CD4-positive, CD25-positive, alpha-beta regulatory T cell (primary cell): ENCODE measurements at regions not wholly inside any gene's neighbourhood (a gene's known extent, or its start where the extent isn't known, plus 50 kb on each side); places are given as distances from the start of the nearest gene placed in this dataset.
"Not testable (repeated sequence)": the region's sequence is repeated elsewhere in the genome, so short reads cannot be mapped to it uniquely, and the experiment has no call there.

Experiments
- ATAC-seq, 2 donors: fragments of 150-1000 bp; cut with Tn5 transposase; one replicate each; pipeline ENCODE4 v1.10.0; 2021; ENCODE audit warnings: low read depth in 2 of 2, moderate number of reproducible peaks in 2 of 2, moderate library complexity in 1 of 2
- DNase-seq, 3 donors: peaks; one replicate each; pipeline versions ENCODE4 v3.0.0 to v3.0.0-alpha.2; 2012 to 2022; ENCODE audit warnings: mixed read lengths in 1 of 3
- H3K27ac ChIP-seq: one replicate; pipeline ENCODE4 v1.7.0; 2013; ENCODE audit warnings: mild to moderate bottlenecking, low read length; ENCODE audit not compliant: insufficient read depth, poor library complexity, severe bottlenecking
- H3K27me3 ChIP-seq: one replicate; pipeline ENCODE4 v1.7.0; 2013; ENCODE audit warnings: low read length; ENCODE audit not compliant: control insufficient read depth, insufficient read depth
- H3K36me3 ChIP-seq: one replicate; pipeline ENCODE4 v1.7.0; 2013; ENCODE audit warnings: mild to moderate bottlenecking, low read length, moderate library complexity; ENCODE audit not compliant: control insufficient read depth, insufficient read depth
- H3K4me1 ChIP-seq: 2 replicates; pipeline ENCODE4 v1.7.0; 2013; ENCODE audit warnings: mild to moderate bottlenecking, low read length; ENCODE audit not compliant: insufficient read depth, control insufficient read depth, poor library complexity, severe bottlenecking
- H3K4me3 ChIP-seq: one replicate; pipeline ENCODE4 v1.7.0; 2013; ENCODE audit warnings: low read depth, mild to moderate bottlenecking, low read length, moderate library complexity
- H3K9me3 ChIP-seq, 2 experiments: 1 replicate in 1 of 2; 2 replicates in 1 of 2; pipeline ENCODE4 v1.7.0; 2013; ENCODE audit warnings: low read length in 2 of 2, mild to moderate bottlenecking in 1 of 2, moderate library complexity in 1 of 2; ENCODE audit not compliant: control insufficient read depth in 2 of 2
- H3K27ac Mint-ChIP-seq, 3 donors: one replicate each; pipeline ENCODE4 v1.8.0; 2020 to 2022; ENCODE audit warnings: mild to moderate bottlenecking in 3 of 3, mixed read lengths in 3 of 3, moderate library complexity in 2 of 3
- H3K27me3 Mint-ChIP-seq: one replicate; pipeline ENCODE4 v1.8.0; 2022; ENCODE audit warnings: mild to moderate bottlenecking, mixed read lengths
- H3K36me3 Mint-ChIP-seq: one replicate; pipeline ENCODE4 v1.8.0; 2020; ENCODE audit warnings: mixed read lengths
- H3K4me1 Mint-ChIP-seq, 4 donors: one replicate each; pipeline ENCODE4 v1.8.0; 2020 to 2022; ENCODE audit warnings: mixed read lengths in 4 of 4, mild to moderate bottlenecking in 1 of 4
- H3K4me3 Mint-ChIP-seq, 4 donors: one replicate each; pipeline ENCODE4 v1.8.0; 2020 to 2022; ENCODE audit warnings: mild to moderate bottlenecking in 4 of 4, mixed read lengths in 4 of 4, moderate library complexity in 3 of 4
- H3K9me3 Mint-ChIP-seq, 7 donors: one replicate each; pipeline ENCODE4 v1.8.0; 2020 to 2022; ENCODE audit warnings: mixed read lengths in 7 of 7, mild to moderate bottlenecking in 3 of 7, moderate library complexity in 2 of 7

GRCh38 chr20:30405061-30405460 lies 852.4 kb upstream of the DEFB115 start:
- not testable (repeated sequence) for H3K27me3 Mint-ChIP-seq, H3K4me3 ChIP-seq, H3K27ac Mint-ChIP-seq, H3K27ac ChIP-seq, ATAC-seq, DNase-seq, H3K27me3 ChIP-seq, H3K9me3 ChIP-seq, H3K4me1 Mint-ChIP-seq, H3K4me1 ChIP-seq, H3K4me3 Mint-ChIP-seq
- Mint-ChIP-seq H3K9me3 (peaks cover 0 to 43% (median 9%) of the 10 kb centered on the region in 7 donors), H3K36me3 (peaks cover 24% of the 10 kb centered on the region)
- peaks cover 28% of the 10 kb centered on the region for H3K36me3 ChIP-seq

- not testable (repeated sequence) for H3K4me3 ChIP-seq, H3K4me1 ChIP-seq, DNase-seq, H3K4me3 Mint-ChIP-seq, H3K27me3 ChIP-seq, H3K27me3 Mint-ChIP-seq, H3K27ac ChIP-seq, H3K27ac Mint-ChIP-seq, ATAC-seq, H3K4me1 Mint-ChIP-seq
- Histone ChIP-seq H3K9me3 (peaks cover 5 to 10% of the 10 kb centered on the region in 2 experiments), H3K36me3 (peaks cover 23% of the 10 kb centered on the region)
- peaks cover 0 to 44% (median 10%) of the 10 kb centered on the region in 7 donors for H3K9me3 Mint-ChIP-seq
- H3K36me3 Mint-ChIP-seq: peaks cover 19% of the 10 kb centered on the region
These were observed 851.9 kb upstream of the DEFB115 start for GRCh38 chr20:30405585-30405984.

GRCh38 chr20:30406370-30406769 lies 851.1 kb upstream of the DEFB115 start:
- H3K9me3 Mint-ChIP-seq: peaks cover 0 to 44% (median 12%) of the 10 kb centered on the region in 7 donors
- not testable (repeated sequence) for H3K27ac Mint-ChIP-seq, H3K4me1 ChIP-seq, H3K27ac ChIP-seq, H3K27me3 Mint-ChIP-seq, H3K4me3 Mint-ChIP-seq, H3K4me1 Mint-ChIP-seq, H3K27me3 ChIP-seq, DNase-seq, H3K4me3 ChIP-seq, ATAC-seq
- peaks cover 18% of the 10 kb centered on the region for H3K36me3 ChIP-seq
- peaks cover 11% of the 10 kb centered on the region for H3K36me3 Mint-ChIP-seq
- H3K9me3 ChIP-seq: peaks cover 5 to 14% of the 10 kb centered on the region in 2 experiments

- Histone ChIP-seq H3K36me3 (no peaks in the 10 kb centered on the region), H3K4me3 (no peak overlapping the region), H3K27me3 (no peaks in the 10 kb centered on the region), H3K4me1 (no peaks in the 10 kb centered on the region), H3K27ac (no peak overlapping the region), H3K9me3 (peaks cover 0 to 11% of the 10 kb centered on the region in 2 experiments)
- H3K4me1 Mint-ChIP-seq: no peaks in the 10 kb centered on the region
- no peaks in the 10 kb centered on the region for H3K27me3 Mint-ChIP-seq
- ATAC-seq (no peak), DNase-seq (no peak)
- H3K9me3 Mint-ChIP-seq: peaks cover 5 to 35% (median 17%) of the 10 kb centered on the region in 7 donors
- no peak overlapping the region for H3K4me3 Mint-ChIP-seq
- H3K36me3 Mint-ChIP-seq: peaks cover 3% of the 10 kb centered on the region
- no peak overlapping the region for H3K27ac Mint-ChIP-seq
These were observed 844.5 kb upstream of the DEFB115 start for GRCh38 chr20:30412972-30413371.

- H3K36me3 ChIP-seq, H3K4me1 ChIP-seq, H3K27me3 Mint-ChIP-seq, ATAC-seq, H3K4me3 ChIP-seq, H3K27ac Mint-ChIP-seq, H3K4me1 Mint-ChIP-seq, DNase-seq, H3K27ac ChIP-seq, H3K9me3 Mint-ChIP-seq, H3K36me3 Mint-ChIP-seq, H3K4me3 Mint-ChIP-seq, H3K27me3 ChIP-seq, H3K9me3 ChIP-seq: not testable (repeated sequence)
These were observed 840.1 kb upstream of the DEFB115 start for GRCh38 chr20:30417387-30417786.

- not testable (repeated sequence) for H3K27ac ChIP-seq, ATAC-seq, H3K9me3 ChIP-seq, H3K4me3 Mint-ChIP-seq, H3K4me1 ChIP-seq, H3K4me1 Mint-ChIP-seq, H3K27me3 Mint-ChIP-seq, H3K27me3 ChIP-seq, H3K9me3 Mint-ChIP-seq, H3K36me3 Mint-ChIP-seq, H3K36me3 ChIP-seq, DNase-seq, H3K27ac Mint-ChIP-seq, H3K4me3 ChIP-seq
These were observed 839.1 kb upstream of the DEFB115 start for GRCh38 chr20:30418378-30418777.

- H3K36me3 Mint-ChIP-seq: peaks cover 3% of the 10 kb centered on the region
- Histone ChIP-seq H3K4me1 (no peaks in the 10 kb centered on the region), H3K27me3 (no peaks in the 10 kb centered on the region), H3K9me3 (peaks cover 0 to 4% of the 10 kb centered on the region in 2 experiments), H3K4me3 (no peak overlapping the region), H3K27ac (no peak overlapping the region), H3K36me3 (no peaks in the 10 kb centered on the region)
- no peak overlapping the region for H3K27ac Mint-ChIP-seq
- ATAC-seq: no peak
- no peak for DNase-seq
- peaks cover 4 to 10% (median 6%) of the 10 kb centered on the region in 7 donors for H3K9me3 Mint-ChIP-seq
- no peak overlapping the region for H3K4me3 Mint-ChIP-seq
- peaks cover 0 to 3% (median 0%) of the 10 kb centered on the region in 4 donors for H3K4me1 Mint-ChIP-seq
- no peaks in the 10 kb centered on the region for H3K27me3 Mint-ChIP-seq
These were observed 838.0 kb upstream of the DEFB115 start for GRCh38 chr20:30419466-30419865.

- not testable (repeated sequence) for H3K4me3 Mint-ChIP-seq, ATAC-seq, H3K27ac Mint-ChIP-seq
These were observed 837.5 kb upstream of the DEFB115 start for GRCh38 chr20:30419871-30420420.

More at GRCh38 chr20:30419871-30420420, 837.5 kb upstream of the DEFB115 start:
- H3K27me3 ChIP-seq, H3K4me1 ChIP-seq, H3K36me3 ChIP-seq, H3K9me3 ChIP-seq, H3K4me3 ChIP-seq, H3K27me3 Mint-ChIP-seq, H3K36me3 Mint-ChIP-seq, DNase-seq, H3K4me1 Mint-ChIP-seq, H3K27ac ChIP-seq: not testable (repeated sequence)
- peaks cover 4 to 12% (median 6%) of the 10 kb centered on the region in 7 donors for H3K9me3 Mint-ChIP-seq
